ENCODE measurements at regions not wholly inside any gene's neighbourhood (a gene's known extent, or its start where the extent isn't known, plus 50 kb on each side); places are given as distances from the start of the nearest gene placed in this dataset.

- no peak for TF ChIP-seq CTCF (IDR thresholded peaks at IDR 0.05; ENCODE audit: low read depth, low read length)
- no peak for DNase-seq (ENCODE audit: low read depth, low spot score)
- ChIA-PET POLR2A (no interaction called here), CTCF (no interaction called here)
- Histone ChIP-seq H3K27me3 (ENCODE audit: control insufficient read depth, insufficient read depth, low read length) (no peaks in the 10 kb centered on the region), H3K9me3 (ENCODE audit: control insufficient read depth, insufficient read depth, low read length) (no peaks in the 10 kb centered on the region), H3K27ac (ENCODE audit: low read depth, low read length) (no peak overlapping the region), H3K4me3 (ENCODE audit: low read depth, low read length) (no peak overlapping the region)
These were observed 255.9 kb downstream of the NFKBIZ start for GRCh38 chr3:102105193-102105592.

DNA sequence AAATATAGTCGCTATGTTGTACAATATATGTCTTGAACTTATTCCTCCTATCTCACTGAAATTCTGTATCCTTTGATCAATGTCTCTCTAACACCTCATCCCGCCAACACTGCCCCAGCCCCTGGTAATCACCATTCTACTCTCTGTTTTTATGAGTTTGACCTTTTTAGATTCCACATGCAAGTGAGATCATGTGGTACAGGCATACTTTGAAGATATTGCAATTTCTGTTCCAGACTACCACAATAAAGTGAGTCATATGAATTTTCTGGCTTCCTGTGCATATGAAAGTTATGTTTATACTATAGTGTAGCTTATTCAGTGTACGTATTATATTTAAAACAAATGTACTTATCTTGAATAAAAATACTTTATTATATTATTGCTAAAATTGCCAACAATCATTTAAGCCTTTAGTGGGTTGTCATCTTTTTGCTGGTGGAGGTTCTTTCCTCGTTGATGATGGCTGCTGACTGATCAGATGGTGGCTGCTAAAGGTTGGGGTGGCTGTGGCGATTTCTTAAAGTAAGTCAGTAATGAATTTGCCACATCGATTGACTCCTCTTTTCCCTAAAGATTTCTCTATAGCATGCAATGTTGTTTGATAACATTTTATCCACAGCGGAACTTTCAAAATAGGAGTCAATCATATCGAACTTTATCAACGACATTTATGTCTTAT is 257.2 kb downstream of the NFKBIZ start:
- no peak overlapping the region for H3K27ac ChIP-seq (ENCODE audit: low read depth, low read length)
- no peaks in the 10 kb centered on the region for H3K9me3 ChIP-seq (ENCODE audit: control insufficient read depth, insufficient read depth, low read length)
- H3K4me3 ChIP-seq (ENCODE audit: low read depth, low read length): no peak overlapping the region
- ChIA-PET CTCF (no interaction called here), POLR2A (no interaction called here)
- H3K27me3 ChIP-seq (ENCODE audit: control insufficient read depth, insufficient read depth, low read length): no peaks in the 10 kb centered on the region
- DNase-seq (ENCODE audit: low read depth, low spot score): no peak
- no peak for TF ChIP-seq CTCF (IDR thresholded peaks at IDR 0.05; ENCODE audit: low read depth, low read length)

DNA sequence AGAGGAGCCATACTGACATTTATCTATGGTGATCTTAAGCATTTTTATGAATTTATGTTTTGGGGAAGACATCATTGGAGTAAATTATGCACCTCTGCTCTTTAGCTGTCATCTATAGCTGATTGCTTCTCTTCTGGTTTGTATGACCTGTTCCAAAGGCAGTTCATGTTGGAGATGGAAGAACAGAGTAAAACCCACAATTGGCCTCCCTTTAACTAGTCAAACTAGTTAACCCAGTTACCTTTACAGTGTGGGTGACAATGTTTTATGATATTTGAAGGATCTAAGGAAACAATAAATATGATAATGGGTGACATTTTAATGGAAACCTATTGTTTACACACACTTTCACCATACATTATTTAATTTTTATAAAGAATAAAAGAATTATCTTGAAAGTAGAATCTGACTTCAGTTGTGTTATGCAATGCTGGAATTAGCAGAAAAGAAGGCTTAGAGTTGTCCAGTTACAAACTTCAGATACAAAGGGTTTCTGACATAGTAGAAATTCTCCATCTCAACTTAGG is 263.5 kb downstream of the NFKBIZ start:
- Histone ChIP-seq H3K27me3 (ENCODE audit: control insufficient read depth, insufficient read depth, low read length) (no peaks in the 10 kb centered on the region), H3K27ac (ENCODE audit: low read depth, low read length) (no peak overlapping the region), H3K4me3 (ENCODE audit: low read depth, low read length) (no peak overlapping the region), H3K9me3 (ENCODE audit: control insufficient read depth, insufficient read depth, low read length) (no peaks in the 10 kb centered on the region)
- ChIA-PET POLR2A (interaction anchor here (0.6 kb wide), 1 partner anchor 209 kb away, joined by 8 read pairs; no protein-coding TSS in a partner anchor), CTCF (interaction anchor here (1.2 kb wide), 1 partner anchor 28 kb away, joined by 4 read pairs; no protein-coding TSS in a partner anchor)
- no peak for DNase-seq (ENCODE audit: low read depth, low spot score)
- TF ChIP-seq CTCF (IDR thresholded peaks at IDR 0.05; ENCODE audit: low read depth, low read length): no peak

GRCh38 chr3:102113421-102114041 is 264.2 kb downstream of the NFKBIZ start:
- no peak overlapping the region for H3K27ac ChIP-seq (ENCODE audit: low read depth, low read length)
- POLR2A ChIA-PET: interaction anchor here (0.6 kb wide), 1 partner anchor 209 kb away, joined by 8 read pairs; no protein-coding TSS in a partner anchor
- no peak for DNase-seq (ENCODE audit: low read depth, low spot score)
- no peaks in the 10 kb centered on the region for H3K9me3 ChIP-seq (ENCODE audit: control insufficient read depth, insufficient read depth, low read length)
- no peak for TF ChIP-seq CTCF (IDR thresholded peaks at IDR 0.05; ENCODE audit: low read depth, low read length)
- no peaks in the 10 kb centered on the region for H3K27me3 ChIP-seq (ENCODE audit: control insufficient read depth, insufficient read depth, low read length)
- no peak overlapping the region for H3K4me3 ChIP-seq (ENCODE audit: low read depth, low read length)
- CTCF ChIA-PET: interaction anchor here (1.2 to 1.9 kb wide), 2 partner anchors 29 to 116 kb away, joined by 4 to 5 read pairs; no protein-coding TSS in a partner anchor

Data from AG04450 (cell line).